ENCODE measurements at regions not wholly inside any gene's neighbourhood (a gene's known extent, or its start where the extent isn't known, plus 50 kb on each side); places are given as distances from the start of the nearest gene placed in this dataset.

GRCh38 chr2:128502200-128502599 is 183.5 kb upstream of the HS6ST1 start:
- no peak overlapping the region for H3K27ac ChIP-seq
- intact Hi-C loops (cut with DNase I) = no loop called here
- ATAC-seq (no peak), DNase-seq (no peak)
- H3K27me3 ChIP-seq = no peaks in the 10 kb centered on the region
- H3K4me1 ChIP-seq = no peaks in the 10 kb centered on the region
- H3K9me3 ChIP-seq = no peaks in the 10 kb centered on the region
- no peak overlapping the region for H3K4me3 ChIP-seq
- no peak for TF ChIP-seq CTCF (IDR thresholded peaks at IDR 0.05)
- H3K36me3 ChIP-seq = no peaks in the 10 kb centered on the region

- no peak for TF ChIP-seq CTCF (IDR thresholded peaks at IDR 0.05)
- intact Hi-C loops (cut with DNase I) = no loop called here
- DNase-seq = no peak
These were observed 184.1 kb upstream of the HS6ST1 start for GRCh38 chr2:128502638-128503246.

GRCh38 chr2:128503399-128504245 is 185.0 kb upstream of the HS6ST1 start:
- DNase-seq = no peak
- TF ChIP-seq CTCF (IDR thresholded peaks at IDR 0.05) = no peak
- H3K27me3 ChIP-seq = no peaks in the 10 kb centered on the region
- no peaks in the 10 kb centered on the region for H3K9me3 ChIP-seq
- H3K36me3 ChIP-seq = no peaks in the 10 kb centered on the region
- H3K4me3 ChIP-seq = no peak overlapping the region
- H3K27ac ChIP-seq = no peak overlapping the region
- ATAC-seq = no peak
- no peaks in the 10 kb centered on the region for H3K4me1 ChIP-seq
- intact Hi-C loops (cut with DNase I) = no loop called here

More at GRCh38 chr2:128502638-128503246, 184.1 kb upstream of the HS6ST1 start:
- Histone ChIP-seq H3K4me3 (no peak overlapping the region), H3K9me3 (no peaks in the 10 kb centered on the region), H3K4me1 (no peaks in the 10 kb centered on the region), H3K27ac (no peak overlapping the region), H3K27me3 (no peaks in the 10 kb centered on the region), H3K36me3 (no peaks in the 10 kb centered on the region)
- no peak for ATAC-seq

GRCh38 chr2:128504246-128505149 is 185.8 kb upstream of the HS6ST1 start:
- no peaks in the 10 kb centered on the region for H3K36me3 ChIP-seq
- DNase-seq = no peak
- H3K9me3 ChIP-seq = no peaks in the 10 kb centered on the region
- H3K4me3 ChIP-seq = no peak overlapping the region
- ATAC-seq = no peak
- TF ChIP-seq CTCF (IDR thresholded peaks at IDR 0.05) = no peak
- intact Hi-C loops (cut with DNase I) = no loop called here
- H3K27ac ChIP-seq = no peak overlapping the region
- no peaks in the 10 kb centered on the region for H3K4me1 ChIP-seq
- H3K27me3 ChIP-seq = no peaks in the 10 kb centered on the region

GRCh38 chr2:128505150-128505490 is 186.5 kb upstream of the HS6ST1 start:
- TF ChIP-seq CTCF (IDR thresholded peaks at IDR 0.05) = no peak
- ATAC-seq = no peak
- intact Hi-C loops (cut with DNase I) = no loop called here

More at GRCh38 chr2:128505150-128505490, 186.5 kb upstream of the HS6ST1 start:
- DNase-seq = no peak
- H3K27ac ChIP-seq = no peak overlapping the region
- no peaks in the 10 kb centered on the region for H3K27me3 ChIP-seq
- no peak overlapping the region for H3K4me3 ChIP-seq
- H3K4me1 ChIP-seq = no peaks in the 10 kb centered on the region
- no peaks in the 10 kb centered on the region for H3K9me3 ChIP-seq
- no peaks in the 10 kb centered on the region for H3K36me3 ChIP-seq
